Activated gamma-delta T cell treated with anti-CD3 and anti-CD28 coated beads, Interleukin-2, amount 50 U/mL, for 16 hours (primary cell): ENCODE measurements at regions not wholly inside any gene's neighbourhood (a gene's known extent, or its start where the extent isn't known, plus 50 kb on each side); places are given as distances from the start of the nearest gene placed in this dataset.
"Not testable (repeated sequence)": the region's sequence is repeated elsewhere in the genome, so short reads cannot be mapped to it uniquely, and the experiment has no call there.

Source experiments
- DNase-seq: peaks from one replicate; pipeline ENCODE4 v3.0.0-alpha.2; 2020; ENCODE audit warnings: low read depth

DNA sequence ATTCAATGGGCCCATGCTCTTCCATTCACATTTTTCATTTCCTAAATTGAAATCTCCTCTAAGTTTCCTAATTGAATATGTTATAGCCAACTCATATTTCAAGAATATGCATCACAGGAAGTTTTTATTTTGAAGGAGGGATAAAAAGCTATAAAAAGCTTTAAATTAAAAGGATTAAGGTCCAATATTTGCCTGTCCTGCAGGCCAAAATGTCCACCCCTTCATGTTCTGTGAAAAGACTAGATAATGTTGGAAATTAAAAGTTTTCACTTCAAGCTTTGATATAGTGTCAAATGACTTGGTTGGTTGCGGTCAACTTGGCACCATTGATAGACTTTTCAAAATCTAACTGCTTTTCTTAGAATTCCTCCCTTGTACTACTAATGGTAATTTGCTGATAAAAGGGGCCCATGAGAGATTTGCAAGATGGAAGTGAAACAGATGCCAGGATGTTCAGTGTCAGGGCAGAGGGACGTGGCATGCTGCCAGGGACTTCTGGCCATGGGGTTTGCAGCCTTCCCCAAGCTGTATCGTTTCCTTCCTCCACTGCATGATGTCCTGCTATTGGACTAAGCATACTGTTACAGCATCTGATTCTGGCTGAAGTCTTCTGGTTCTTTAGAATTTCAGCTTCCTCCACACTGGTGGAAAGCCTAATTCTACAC lies 547.3 kb upstream of the MIR17HG start:
- no peak for DNase-seq

DNA sequence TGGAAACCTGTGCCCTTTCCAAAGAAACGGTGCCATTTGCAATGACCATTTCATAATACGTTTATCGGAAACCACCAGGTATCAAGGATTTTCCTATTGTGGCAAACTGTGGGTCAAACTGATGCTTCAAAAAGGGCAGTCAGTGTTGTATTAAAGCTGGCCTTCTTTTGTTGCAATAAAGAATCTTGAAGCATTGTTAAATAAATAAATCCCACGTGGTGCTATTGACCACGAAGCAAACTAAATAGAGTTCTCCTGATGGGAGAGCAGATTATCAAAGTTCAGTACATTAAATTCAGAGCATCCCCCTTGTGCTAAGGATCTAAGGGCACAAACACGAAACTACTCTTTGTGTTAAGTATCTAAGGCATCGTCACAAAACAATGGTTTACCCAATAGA lies 545.9 kb upstream of the MIR17HG start:
- DNase-seq: no peak

DNA sequence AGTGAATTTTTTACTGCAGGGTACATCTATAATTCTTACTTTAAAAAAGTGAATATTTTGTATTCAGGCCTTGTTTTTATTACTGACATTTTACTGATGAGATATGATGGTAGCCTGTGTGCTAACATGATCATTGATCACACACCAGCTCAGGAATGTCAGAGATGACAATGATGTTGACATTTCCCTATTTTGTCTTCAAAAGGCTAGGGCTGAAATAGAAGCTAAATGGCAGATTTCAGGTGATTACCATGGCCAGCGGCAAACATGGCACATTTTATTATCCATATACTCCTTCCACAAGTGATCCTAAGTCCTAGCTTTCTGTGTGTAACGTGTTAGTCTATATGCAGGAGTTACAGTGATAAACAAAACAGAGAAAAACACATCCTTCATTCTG lies 544.3 kb upstream of the MIR17HG start:
- DNase-seq: no peak

DNA sequence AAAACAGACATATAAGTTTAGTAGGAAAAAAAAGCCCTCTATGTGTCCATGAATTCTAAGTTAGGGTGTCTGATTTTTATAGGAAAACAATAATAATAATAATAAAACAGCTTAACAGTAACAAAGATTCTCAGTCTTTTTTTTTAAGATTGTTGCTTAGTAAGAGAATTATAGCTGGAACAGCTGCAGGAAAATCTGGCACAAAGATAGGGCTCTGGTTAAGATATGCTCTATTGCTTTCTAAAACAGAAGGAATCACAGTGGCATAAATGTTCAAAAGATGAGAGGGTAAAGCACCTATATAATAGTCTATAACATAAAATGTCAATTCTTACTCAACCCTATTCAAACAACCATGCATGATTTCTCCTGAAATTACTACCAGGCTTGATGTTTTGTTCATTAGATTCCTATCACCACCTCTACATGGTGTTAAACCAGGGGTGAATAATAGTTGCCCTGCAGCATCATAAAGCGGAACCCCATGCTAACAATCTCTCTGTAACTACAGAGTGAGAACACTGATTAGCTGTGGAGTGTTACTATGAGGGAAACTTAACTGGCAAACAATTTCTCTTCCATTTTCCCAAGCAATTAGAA lies 541.4 kb upstream of the MIR17HG start:
- no peak for DNase-seq

DNA sequence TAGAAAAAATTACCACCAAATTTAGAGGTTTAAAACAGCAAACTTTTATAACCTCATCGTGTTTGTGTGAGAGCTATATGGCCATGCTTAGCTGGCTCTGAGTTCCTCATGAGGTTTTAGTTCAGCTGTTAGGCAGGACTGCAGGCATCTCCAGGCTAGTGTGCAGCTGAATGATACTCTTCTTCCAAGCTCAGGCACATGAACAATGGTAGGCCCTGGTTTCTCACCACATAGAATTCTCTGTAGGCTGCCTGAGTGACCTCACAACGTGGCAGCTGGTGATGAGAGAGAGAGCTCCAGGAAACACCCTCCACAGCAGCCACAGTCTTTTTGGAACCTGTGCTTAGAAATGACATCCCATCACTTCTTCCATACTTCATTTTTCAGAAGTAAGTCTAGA lies 540.6 kb upstream of the MIR17HG start:
- no peak for DNase-seq

DNA sequence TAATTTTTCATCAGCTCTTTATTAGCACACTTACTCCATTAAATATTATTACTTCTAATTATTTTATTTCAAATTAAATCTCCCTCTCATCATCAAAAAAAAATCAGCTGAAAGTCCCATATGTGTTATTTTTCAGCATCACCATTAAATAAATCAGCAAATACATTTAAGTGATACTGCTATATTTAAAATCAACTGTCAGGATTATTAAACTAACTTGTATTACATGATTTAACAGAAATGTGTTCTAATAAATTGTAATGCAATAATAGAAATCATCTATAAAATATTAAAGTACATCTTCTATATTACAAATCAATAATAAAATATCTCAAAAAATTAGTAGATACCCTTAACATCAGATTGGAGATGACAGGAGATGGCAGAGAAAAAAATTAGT lies 538.6 kb upstream of the MIR17HG start:
- no peak for DNase-seq

DNA sequence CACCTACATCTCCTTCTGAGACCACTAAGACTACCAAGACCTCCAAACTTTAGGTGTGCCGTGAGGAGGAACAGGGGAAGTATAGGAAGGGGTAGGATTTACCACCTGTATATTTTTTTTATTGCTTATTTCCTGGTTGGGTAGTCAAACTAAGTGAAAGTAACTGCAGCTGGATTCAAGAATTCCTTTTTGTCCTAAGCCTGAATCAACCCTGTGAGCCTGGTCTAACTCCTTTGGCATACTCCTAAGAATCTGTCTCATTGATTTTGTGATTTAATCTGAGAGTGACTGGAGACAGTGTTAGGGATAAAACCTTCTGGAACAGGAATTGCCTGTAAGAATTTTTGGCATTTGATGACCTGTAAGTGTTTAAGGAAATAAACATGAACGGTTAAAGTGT lies 523.5 kb upstream of the MIR17HG start:
- DNase-seq: no peak

DNA sequence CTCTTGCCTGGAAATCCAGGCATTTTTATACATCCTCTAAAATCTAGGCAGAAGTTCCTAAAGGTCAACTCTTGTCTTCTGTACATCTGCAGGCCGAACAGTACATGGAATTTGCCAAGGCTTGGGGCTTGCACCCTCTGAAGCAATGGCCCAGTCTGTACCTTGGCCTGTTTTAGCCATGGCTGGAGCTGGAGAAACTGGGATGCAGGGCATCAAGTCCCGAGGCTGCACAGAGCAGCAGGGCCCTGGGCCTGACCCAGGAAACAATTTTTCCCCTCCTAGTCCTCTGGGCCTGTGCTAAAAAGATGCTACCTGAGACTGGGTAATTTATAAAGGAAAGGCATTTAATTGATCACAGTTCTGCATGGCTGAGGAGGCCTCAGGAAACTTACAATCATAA lies 520.8 kb upstream of the MIR17HG start:
- no peak for DNase-seq

DNA sequence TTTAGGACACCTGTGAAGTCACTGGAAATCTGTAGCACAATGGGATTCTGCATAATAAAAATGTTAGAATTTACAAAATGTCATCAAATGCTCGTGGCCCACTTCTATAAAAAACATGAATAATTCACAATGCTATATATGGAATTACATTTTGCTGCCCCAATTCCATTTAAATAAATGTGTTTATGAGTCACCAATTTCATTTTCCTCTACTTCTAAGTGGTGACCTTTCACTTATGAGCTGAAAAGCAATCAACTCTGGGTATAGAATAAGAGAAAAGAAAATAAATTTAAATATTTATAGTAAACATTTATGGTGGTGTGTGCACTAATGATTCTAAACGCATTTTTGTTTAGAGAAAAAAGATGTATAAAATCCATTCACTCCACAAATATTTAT lies 516.7 kb upstream of the MIR17HG start:
- no peak for DNase-seq

DNA sequence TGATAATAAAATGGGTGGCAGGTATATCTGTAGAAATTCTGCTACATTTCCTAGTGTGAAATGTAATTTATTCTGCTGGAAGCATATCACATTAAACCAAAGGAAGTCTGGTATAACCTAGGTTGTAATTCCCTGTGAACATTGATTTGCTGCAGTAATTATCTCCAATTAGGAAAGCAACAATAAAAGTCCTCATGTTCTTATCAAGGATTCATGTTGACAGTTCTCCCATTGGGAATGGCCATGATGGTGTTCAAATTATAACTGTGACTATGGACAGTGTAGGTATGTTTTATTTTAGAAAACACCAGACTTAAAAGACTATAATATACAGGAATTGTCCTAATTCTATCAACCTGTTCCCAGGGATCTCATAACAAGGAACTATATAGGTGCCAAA lies 513.5 kb upstream of the MIR17HG start:
- DNase-seq: no peak

DNA sequence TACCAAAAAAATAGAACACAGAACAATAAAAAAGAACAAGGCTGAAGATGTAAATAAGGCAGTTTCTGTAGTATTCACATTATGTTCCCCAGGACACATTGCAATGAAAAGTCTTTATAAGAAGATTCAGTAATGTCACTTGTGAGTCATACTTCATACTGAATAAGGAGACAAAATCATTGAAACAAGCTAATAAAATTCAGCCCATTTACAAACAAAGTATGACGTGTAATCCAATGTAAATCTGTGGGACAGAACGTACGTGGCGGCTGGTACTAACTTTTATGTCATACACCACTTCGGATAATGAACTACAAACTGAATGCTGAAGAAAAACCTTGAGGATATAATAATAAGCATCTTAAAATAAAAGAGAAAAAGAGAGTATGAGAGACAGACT lies 512.8 kb upstream of the MIR17HG start:
- no peak for DNase-seq

DNA sequence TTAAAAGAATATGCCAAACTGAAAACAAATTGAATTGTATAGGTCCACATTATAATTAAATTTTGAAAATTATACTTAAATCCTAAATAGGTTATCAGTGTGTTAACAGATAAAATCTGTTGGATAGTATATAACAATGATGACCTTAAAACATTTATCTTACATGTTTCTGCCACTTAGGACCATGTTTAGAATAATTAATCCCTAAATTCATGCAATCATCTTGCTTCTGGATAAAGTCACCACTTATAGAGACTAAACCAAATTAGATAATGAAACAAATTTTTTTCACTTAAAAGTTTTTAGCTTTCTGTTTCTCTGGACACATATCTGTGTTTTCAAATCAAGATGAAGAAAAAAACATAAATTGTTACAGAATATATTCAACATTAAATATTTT lies 511.7 kb upstream of the MIR17HG start:
- DNase-seq: no peak

DNA sequence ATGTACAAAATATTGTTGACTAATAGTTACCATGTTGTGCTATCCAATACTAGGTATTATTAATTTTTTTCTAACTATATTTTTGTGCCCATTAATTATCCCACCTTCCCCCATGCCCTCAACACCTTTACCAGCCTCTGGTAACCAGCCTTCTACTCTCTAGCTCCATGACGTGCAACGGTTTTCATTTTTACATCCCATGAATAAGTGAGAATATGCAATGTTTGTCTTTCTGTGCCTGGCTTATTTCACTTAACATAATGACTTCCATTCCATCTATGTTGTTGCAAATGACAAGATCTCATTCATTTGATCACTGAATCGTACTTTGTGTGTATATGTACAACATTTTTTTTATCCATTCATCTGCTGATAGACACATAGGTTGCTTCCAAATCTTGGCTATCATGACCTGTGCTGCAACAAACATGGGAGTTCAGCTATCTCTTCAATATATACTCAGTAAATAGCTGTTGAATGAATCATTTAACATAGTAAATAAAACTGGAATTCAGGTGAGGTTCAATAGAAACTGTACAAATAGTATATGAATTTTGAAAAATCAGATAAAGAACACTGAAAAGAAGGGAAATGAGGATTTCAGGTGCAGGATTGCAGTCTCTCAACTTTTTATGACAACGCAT lies 509.0 kb upstream of the MIR17HG start:
- DNase-seq: no peak

DNA sequence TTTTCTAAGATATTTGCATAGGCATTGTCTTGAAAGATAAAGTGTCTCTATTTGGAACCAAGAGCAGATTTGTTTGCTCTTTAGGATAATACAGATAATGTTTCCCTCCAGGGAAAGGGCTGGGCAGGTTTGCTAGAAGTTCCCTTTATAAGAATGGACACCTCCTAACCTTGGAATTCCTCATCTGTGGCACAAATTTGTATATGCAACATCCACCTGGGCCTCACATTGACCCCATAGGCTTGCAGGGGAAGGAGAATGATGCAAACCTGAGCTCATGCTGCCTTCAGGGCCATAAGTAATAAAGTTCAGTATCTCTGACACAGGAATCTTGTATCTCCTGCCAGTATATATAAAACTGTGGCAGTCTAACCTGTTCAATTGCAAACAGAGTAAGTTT lies 508.4 kb upstream of the MIR17HG start:
- DNase-seq: no peak

DNA sequence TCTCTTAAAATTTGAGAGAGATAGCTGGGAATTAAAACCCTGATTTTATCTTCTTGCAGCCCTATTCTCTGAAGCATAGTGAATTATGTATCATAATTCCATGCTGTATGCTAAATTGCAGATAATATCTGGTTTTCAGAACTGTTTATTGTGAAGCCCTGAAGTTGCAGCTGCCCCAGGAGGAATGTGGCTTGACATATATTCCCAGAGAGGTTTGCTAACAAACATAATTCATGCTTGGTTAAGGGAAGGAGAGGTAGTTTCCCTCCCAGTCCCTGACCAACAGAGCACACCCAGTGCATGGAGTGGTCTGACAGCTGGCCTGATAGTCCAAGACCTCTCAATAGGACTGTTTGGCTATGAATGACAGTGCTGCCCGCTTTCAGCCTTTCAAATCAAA lies 500.6 kb upstream of the MIR17HG start:
- DNase-seq: no peak

DNA sequence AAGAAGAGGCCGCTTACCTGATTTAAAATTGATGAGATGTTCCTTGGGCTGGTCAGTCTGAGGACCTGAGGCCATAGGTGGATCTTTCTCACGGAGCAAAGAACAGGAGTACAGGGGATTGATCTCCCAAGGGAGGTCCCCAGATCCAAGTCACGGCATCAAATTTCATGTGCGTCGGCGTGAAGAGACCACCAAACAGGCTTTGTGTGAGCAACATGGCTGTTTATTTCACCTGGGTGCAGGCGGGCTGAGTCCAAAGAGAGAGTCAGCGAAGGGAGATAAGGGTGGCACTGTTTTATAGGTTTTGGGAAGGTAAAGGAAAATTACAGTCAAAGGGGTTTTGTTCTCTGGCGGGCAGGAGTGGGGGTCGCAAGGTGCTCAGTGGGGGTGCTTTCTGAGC lies 493.8 kb upstream of the MIR17HG start:
- DNase-seq: not testable (repeated sequence)

DNA sequence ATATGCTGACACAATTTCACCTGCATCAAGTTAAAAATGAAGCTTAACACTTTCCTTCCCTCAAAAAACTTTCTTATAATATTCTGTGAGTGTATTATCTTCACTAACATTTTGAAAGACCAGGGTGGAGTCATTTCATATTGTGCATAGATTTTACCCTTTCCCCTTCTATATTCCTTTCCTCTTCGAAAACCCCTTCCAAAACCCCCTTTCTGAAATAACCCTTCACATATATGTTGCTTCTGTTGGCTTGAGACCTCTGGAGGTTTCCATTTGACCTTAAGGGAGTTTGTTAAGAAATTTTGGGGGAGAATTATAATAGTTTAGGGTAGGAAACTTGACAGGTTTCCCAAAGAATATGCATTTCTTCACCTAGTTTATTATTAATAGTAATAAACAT lies 489.6 kb upstream of the MIR17HG start:
- DNase-seq: no peak

DNA sequence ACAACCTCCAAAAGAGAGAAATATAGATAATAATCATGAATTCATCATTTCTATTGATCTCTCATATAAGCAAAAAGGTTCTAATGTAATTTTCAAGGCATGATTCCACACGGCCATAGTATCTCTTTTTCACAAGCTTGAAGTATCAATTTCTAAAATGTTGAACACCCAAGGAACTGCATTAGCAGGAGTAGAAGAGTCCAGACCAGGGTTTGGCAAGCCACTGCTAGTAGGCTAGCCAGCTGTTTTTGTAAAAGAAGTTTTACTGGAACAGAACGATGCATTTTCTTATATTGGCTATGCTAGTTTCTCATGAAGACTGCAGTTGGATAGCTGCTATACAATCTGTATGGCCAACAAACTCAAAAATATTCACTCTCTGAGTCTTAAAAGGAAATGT lies 481.5 kb upstream of the MIR17HG start:
- DNase-seq: no peak

DNA sequence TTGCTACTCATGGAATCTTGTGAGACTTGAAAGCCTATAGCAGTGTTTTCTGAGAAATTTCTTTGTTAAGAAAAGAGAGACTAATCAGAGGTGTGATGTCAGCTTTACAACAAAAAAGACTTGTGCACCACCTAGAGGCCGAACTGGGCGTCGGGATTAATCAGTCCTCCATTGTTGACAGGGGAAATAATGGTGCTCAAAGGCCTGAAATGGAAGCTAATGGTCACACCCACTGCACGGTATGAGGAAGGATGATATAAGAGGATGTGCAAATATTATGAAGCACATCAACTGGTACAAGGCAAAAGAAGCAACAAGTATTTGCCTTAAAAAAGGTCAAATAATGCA lies 480.2 kb upstream of the MIR17HG start:
- DNase-seq: no peak

DNA sequence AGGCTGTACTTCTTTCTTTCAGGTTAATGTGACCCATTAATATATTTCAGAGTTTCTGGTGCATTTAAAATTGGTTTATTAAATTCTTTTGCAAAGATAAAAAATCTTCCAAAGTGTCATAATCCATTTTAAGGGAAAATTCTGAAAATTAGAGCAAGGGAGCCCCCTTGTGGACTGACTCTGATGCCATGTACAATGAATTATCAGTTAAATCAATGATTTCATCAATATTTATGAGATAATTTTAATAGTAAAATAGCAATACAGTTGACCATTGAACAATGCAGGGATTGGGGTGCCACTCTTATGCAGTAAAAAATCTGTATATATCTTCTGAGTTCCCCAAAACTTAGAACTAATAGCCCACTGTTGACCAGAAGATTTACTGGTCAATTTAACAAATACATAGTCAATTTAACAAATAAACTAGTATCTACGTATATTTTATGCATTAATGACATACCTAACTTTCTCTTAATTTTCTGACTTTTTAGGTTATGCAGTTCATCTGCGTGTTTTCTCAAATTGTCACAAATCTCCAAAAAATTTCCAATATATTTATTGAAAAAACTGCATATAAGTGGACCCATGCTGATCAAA lies 479.1 kb upstream of the MIR17HG start:
- no peak for DNase-seq

DNA sequence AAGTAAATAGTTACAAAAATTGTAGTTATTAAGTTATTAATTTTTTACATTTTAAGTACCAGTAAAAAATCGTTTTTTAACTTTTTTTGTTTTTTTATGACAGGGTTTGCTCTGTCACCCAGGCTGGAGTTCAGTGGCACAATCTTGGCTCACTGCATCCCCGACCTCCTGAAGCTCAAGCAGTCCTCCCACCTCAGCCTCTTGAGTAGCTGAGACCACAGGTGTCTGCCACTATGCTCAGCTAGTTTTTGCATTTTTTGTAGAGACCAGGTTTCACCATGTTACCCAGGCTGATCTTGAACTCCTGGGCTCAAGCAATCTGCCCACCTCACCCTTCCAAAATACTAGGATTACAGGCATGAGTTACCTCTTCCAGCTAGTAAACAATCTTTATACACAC lies 477.9 kb upstream of the MIR17HG start:
- DNase-seq: no peak

DNA sequence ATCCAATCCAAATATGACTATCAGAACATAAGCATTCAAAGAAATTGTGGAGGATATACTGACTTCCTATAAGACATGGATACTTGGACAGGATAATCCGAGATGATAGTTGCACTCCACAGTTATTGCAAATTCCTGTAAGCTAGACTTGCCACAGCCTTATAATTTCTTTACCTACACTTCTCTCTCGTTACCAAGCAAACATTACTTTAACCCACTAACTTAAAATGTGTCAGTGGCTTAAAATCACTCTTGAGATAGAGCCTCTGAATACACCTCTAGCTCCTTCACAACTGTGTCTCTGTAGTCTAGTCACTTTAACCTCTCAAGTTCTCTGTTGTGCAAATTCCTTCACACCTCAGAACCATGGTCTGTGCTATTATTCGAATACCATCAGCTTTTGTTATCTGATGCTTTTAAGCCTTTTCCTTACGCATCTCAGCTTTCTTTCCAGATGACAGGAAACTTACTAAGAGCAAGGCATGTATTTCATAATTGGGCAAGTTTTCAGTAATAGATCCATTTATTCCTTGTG lies 474.9 kb upstream of the MIR17HG start:
- no peak for DNase-seq

DNA sequence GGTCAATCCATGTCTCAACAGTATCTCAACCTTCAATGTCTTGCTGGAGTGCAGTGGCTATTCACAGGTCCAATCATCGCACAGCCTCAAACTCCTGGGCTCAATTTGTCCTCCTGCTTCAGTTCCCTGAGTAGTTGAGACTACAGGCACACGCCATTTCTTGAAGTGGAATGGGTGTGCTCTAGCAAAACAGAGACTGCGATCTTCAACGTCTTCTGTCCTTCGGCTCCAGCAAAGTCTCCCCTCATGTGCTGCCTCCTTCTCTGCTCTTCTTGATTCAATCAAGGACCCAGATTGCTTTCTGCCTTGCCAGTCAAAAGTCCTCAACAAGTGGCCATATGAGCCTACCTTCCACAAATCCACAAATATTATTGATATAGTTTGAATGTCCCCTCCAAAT lies 466.7 kb upstream of the MIR17HG start:
- DNase-seq: no peak
